ENCODE measurements at regions not wholly inside any gene's neighbourhood (a gene's known extent, or its start where the extent isn't known, plus 50 kb on each side); places are given as distances from the start of the nearest gene placed in this dataset.

GRCh38 chr3:184505076-184505878 lies 56.3 kb upstream of the EPHB3 start:
- Histone ChIP-seq H3K4me3 (no peak overlapping the region), H3K36me3 (no peaks in the 10 kb centered on the region), H3K27ac (no peak overlapping the region), H3K27me3 (no peaks in the 10 kb centered on the region), H3K4me1 (no peaks in the 10 kb centered on the region), H3K9me3 (peaks cover 0 to 8% (median 0%) of the 10 kb centered on the region in 4 donors)
- no peak for DNase-seq
- TF ChIP-seq CTCF (IDR thresholded peaks at IDR 0.05) (no peak), POLR2A (IDR thresholded peaks at IDR 0.05) (no peak)

GRCh38 chr3:184506561-184506991 lies 55.0 kb upstream of the EPHB3 start:
- Histone ChIP-seq H3K4me1 (no peaks in the 10 kb centered on the region), H3K9me3 (peaks cover 0 to 8% (median 0%) of the 10 kb centered on the region in 4 donors), H3K4me3 (no peak overlapping the region), H3K27ac (no peak overlapping the region), H3K36me3 (no peaks in the 10 kb centered on the region), H3K27me3 (no peaks in the 10 kb centered on the region)
- no peak for DNase-seq
- TF ChIP-seq CTCF (IDR thresholded peaks at IDR 0.05), result no peak
- TF ChIP-seq POLR2A (IDR thresholded peaks at IDR 0.05), result no peak

GRCh38 chr3:184508938-184509337 lies 52.6 kb upstream of the EPHB3 start:
- Histone ChIP-seq H3K27me3 (no peaks in the 10 kb centered on the region), H3K36me3 (no peaks in the 10 kb centered on the region), H3K27ac (no peak overlapping the region), H3K4me3 (no peak overlapping the region), H3K4me1 (peaks cover 0 to 9% (median 0%) of the 10 kb centered on the region in 4 donors), H3K9me3 (no peaks in the 10 kb centered on the region)
- DNase-seq, result no peak
- no peak for TF ChIP-seq POLR2A (IDR thresholded peaks at IDR 0.05)
- TF ChIP-seq CTCF (IDR thresholded peaks at IDR 0.05), result no peak

- no peaks in the 10 kb centered on the region for H3K9me3 ChIP-seq
- peaks cover 0 to 13% (median 0%) of the 10 kb centered on the region in 4 donors for H3K4me1 ChIP-seq
- H3K4me3 ChIP-seq, result no peak overlapping the region
- no peak overlapping the region for H3K27ac ChIP-seq
- no peak for DNase-seq
- TF ChIP-seq POLR2A (IDR thresholded peaks at IDR 0.05) (no peak), CTCF (IDR thresholded peaks at IDR 0.05) (no peak)
- no peaks in the 10 kb centered on the region for H3K36me3 ChIP-seq
- no peaks in the 10 kb centered on the region for H3K27me3 ChIP-seq
Measured at GRCh38 chr3:184511741-184512140, 49.8 kb upstream of the EPHB3 start.

All from Peyer's patch (tissue), 4 donors.